ENCODE measurements at regions not wholly inside any gene's neighbourhood (a gene's known extent, or its start where the extent isn't known, plus 50 kb on each side); places are given as distances from the start of the nearest gene placed in this dataset.

- TF ChIP-seq, protein P1, sequence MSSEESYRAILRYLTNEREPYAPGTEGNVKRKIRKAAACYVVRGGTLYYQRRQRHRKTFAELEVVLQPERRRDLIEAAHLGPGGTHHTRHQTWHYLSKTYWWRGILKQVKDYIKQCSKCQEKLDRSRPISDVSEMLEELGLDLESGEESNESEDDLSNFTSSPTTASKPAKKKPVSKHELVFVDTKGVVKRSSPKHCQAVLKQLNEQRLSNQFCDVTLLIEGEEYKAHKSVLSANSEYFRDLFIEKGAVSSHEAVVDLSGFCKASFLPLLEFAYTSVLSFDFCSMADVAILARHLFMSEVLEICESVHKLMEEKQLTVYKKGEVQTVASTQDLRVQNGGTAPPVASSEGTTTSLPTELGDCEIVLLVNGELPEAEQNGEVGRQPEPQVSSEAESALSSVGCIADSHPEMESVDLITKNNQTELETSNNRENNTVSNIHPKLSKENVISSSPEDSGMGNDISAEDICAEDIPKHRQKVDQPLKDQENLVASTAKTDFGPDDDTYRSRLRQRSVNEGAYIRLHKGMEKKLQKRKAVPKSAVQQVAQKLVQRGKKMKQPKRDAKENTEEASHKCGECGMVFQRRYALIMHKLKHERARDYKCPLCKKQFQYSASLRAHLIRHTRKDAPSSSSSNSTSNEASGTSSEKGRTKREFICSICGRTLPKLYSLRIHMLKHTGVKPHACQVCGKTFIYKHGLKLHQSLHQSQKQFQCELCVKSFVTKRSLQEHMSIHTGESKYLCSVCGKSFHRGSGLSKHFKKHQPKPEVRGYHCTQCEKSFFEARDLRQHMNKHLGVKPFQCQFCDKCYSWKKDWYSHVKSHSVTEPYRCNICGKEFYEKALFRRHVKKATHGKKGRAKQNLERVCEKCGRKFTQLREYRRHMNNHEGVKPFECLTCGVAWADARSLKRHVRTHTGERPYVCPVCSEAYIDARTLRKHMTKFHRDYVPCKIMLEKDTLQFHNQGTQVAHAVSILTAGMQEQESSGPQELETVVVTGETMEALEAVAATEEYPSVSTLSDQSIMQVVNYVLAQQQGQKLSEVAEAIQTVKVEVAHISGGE (CRISPR knock-in tag; IDR thresholded peaks at IDR 0.05) = no peak
- TF ChIP-seq, protein P2, sequence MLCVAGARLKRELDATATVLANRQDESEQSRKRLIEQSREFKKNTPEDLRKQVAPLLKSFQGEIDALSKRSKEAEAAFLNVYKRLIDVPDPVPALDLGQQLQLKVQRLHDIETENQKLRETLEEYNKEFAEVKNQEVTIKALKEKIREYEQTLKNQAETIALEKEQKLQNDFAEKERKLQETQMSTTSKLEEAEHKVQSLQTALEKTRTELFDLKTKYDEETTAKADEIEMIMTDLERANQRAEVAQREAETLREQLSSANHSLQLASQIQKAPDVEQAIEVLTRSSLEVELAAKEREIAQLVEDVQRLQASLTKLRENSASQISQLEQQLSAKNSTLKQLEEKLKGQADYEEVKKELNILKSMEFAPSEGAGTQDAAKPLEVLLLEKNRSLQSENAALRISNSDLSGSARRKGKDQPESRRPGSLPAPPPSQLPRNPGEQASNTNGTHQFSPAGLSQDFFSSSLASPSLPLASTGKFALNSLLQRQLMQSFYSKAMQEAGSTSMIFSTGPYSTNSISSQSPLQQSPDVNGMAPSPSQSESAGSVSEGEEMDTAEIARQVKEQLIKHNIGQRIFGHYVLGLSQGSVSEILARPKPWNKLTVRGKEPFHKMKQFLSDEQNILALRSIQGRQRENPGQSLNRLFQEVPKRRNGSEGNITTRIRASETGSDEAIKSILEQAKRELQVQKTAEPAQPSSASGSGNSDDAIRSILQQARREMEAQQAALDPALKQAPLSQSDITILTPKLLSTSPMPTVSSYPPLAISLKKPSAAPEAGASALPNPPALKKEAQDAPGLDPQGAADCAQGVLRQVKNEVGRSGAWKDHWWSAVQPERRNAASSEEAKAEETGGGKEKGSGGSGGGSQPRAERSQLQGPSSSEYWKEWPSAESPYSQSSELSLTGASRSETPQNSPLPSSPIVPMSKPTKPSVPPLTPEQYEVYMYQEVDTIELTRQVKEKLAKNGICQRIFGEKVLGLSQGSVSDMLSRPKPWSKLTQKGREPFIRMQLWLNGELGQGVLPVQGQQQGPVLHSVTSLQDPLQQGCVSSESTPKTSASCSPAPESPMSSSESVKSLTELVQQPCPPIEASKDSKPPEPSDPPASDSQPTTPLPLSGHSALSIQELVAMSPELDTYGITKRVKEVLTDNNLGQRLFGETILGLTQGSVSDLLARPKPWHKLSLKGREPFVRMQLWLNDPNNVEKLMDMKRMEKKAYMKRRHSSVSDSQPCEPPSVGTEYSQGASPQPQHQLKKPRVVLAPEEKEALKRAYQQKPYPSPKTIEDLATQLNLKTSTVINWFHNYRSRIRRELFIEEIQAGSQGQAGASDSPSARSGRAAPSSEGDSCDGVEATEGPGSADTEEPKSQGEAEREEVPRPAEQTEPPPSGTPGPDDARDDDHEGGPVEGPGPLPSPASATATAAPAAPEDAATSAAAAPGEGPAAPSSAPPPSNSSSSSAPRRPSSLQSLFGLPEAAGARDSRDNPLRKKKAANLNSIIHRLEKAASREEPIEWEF (IDR thresholded peaks at IDR 0.05; ENCODE audit: insufficient replicate concordance, low read depth, low read length) = no peak
- TF ChIP-seq HDAC6 (IDR thresholded peaks at IDR 0.05; ENCODE audit: unreplicated experiment) = no peak
- TF ChIP-seq ASH2L (IDR thresholded peaks at IDR 0.05; ENCODE audit: borderline replicate concordance, low read depth) = no peak
- TF ChIP-seq RB1 (IDR thresholded peaks at IDR 0.05; ENCODE audit: borderline replicate concordance) = no peak
- no peak for TF ChIP-seq BACH1 (IDR thresholded peaks at IDR 0.05; ENCODE audit: borderline replicate concordance)
- no peak for TF ChIP-seq PAX5 (IDR thresholded peaks at IDR 0.05; ENCODE audit: borderline replicate concordance, low read depth, low read length)
- H3K4me1 ChIP-seq (ENCODE audit: control insufficient read depth, insufficient read depth, low read length) = no peaks in the 10 kb centered on the region
- no peak overlapping the region for H3K4me2 ChIP-seq (ENCODE audit: control insufficient read depth, insufficient read depth)
- ATAC-seq (no peak), FAIRE-seq (no peak), DNase-seq (ENCODE audit: low read depth, low spot score) (no peak)
- in situ Hi-C loops (cut with MboI) (no loop called here), intact Hi-C loops (cut with micrococcal nuclease; ENCODE audit: unreplicated experiment) (no loop called here)
- no peak overlapping the region for H2AFZ ChIP-seq (ENCODE audit: control insufficient read depth, low read depth, low read length)
- peaks cover 0 to 2% of the 10 kb centered on the region in 2 experiments; a peak in 3 of 4 replicates for H3K27me3 ChIP-seq (replicated peaks in 1 of 2; ENCODE audit: control insufficient read depth in 2 of 2, insufficient read depth in 2 of 2, low read length in 1 of 2)
- H3K9me3 ChIP-seq (replicated peaks; ENCODE audit: control insufficient read depth, insufficient read depth, low read length) = no peaks in the 10 kb centered on the region
- ChIA-PET CTCF (no interaction called here), POLR2A (interaction anchor here (0.6 kb wide), 1 partner anchor 592 kb away, joined by 3 read pairs; no protein-coding TSS in a partner anchor), SMC1A (ENCODE audit: uncharacterized antibody, unreplicated experiment) (no interaction called here), RAD21 (ENCODE audit: unreplicated experiment) (no interaction called here)
- H3K4me3 ChIP-seq = no peak overlapping the region
- no peaks in the 10 kb centered on the region for H3K36me3 ChIP-seq (ENCODE audit: control insufficient read depth in 2 of 2, insufficient read depth in 2 of 2, low read length in 1 of 2)
- H3K9ac ChIP-seq (ENCODE audit: control insufficient read depth, insufficient read depth, low read length) = no peak overlapping the region
- no peaks in the 10 kb centered on the region for H4K20me1 ChIP-seq (ENCODE audit: control insufficient read depth, insufficient read depth)
- H3K27ac ChIP-seq (ENCODE audit: control insufficient read depth, insufficient read depth) = no peak overlapping the region
- H3K79me2 ChIP-seq (ENCODE audit: control insufficient read depth, insufficient read depth, low read length) = no peaks in the 10 kb centered on the region
- BruUV-seq (replicated peaks) = no TSS peak
- 65% methylated on average over 16 of the region's 16 CpGs for WGBS (ENCODE audit: insufficient coverage, insufficient replicate concordance, low lambda C conversion rate, missing lambda C conversion rate)
Observed at GRCh38 chr12:111214401-111214800, 154.5 kb downstream of the PHETA1 start.
